ENCODE measurements at regions not wholly inside any gene's neighbourhood (a gene's known extent, or its start where the extent isn't known, plus 50 kb on each side); places are given as distances from the start of the nearest gene placed in this dataset.

GRCh38 chr13:111573801-111574200 is 253.4 kb downstream of the TEX29 start:
- peaks cover 31% of the 10 kb centered on the region for H3K27me3 ChIP-seq (ENCODE audit: low read depth)
- H3K4me3 ChIP-seq, result no peak overlapping the region
- H3K27ac ChIP-seq (replicated peaks), result no peak overlapping the region
- TF ChIP-seq CTCF (IDR thresholded peaks at IDR 0.05; ENCODE audit: borderline replicate concordance), result no peak
- DNase-seq, result no peak
- intact Hi-C loops (cut with micrococcal nuclease), result no loop called here
- H3K9me3 ChIP-seq (replicated peaks), result peaks cover 27% of the 10 kb centered on the region
- H3K36me3 ChIP-seq, result no peaks in the 10 kb centered on the region
- H3K4me1 ChIP-seq, result no peaks in the 10 kb centered on the region

- H3K4me1 ChIP-seq, result no peaks in the 10 kb centered on the region
- no peak overlapping the region for H3K27ac ChIP-seq (replicated peaks)
- intact Hi-C loops (cut with micrococcal nuclease), result no loop called here
- peaks cover 21% of the 10 kb centered on the region for H3K27me3 ChIP-seq (ENCODE audit: low read depth)
- DNase-seq, result no peak
- TF ChIP-seq CTCF (IDR thresholded peaks at IDR 0.05; ENCODE audit: borderline replicate concordance), result no peak
- H3K36me3 ChIP-seq, result no peaks in the 10 kb centered on the region
- no peak overlapping the region for H3K4me3 ChIP-seq
- H3K9me3 ChIP-seq (replicated peaks), result peaks cover 29% of the 10 kb centered on the region
Measured at GRCh38 chr13:111575276-111575675, 254.8 kb downstream of the TEX29 start.

GRCh38 chr13:111575719-111576118 is 255.3 kb downstream of the TEX29 start:
- H3K4me3 ChIP-seq, result no peak overlapping the region
- peaks cover 25% of the 10 kb centered on the region for H3K27me3 ChIP-seq (ENCODE audit: low read depth)
- intact Hi-C loops (cut with micrococcal nuclease), result no loop called here
- no peak for DNase-seq
- no peaks in the 10 kb centered on the region for H3K36me3 ChIP-seq
- no peaks in the 10 kb centered on the region for H3K4me1 ChIP-seq
- H3K9me3 ChIP-seq (replicated peaks), result peaks cover 33% of the 10 kb centered on the region
- H3K27ac ChIP-seq (replicated peaks), result no peak overlapping the region
- TF ChIP-seq CTCF (IDR thresholded peaks at IDR 0.05; ENCODE audit: borderline replicate concordance), result no peak

- H3K4me3 ChIP-seq, result no peak overlapping the region
- intact Hi-C loops (cut with micrococcal nuclease), result no loop called here
- peaks cover 35% of the 10 kb centered on the region for H3K9me3 ChIP-seq (replicated peaks)
- DNase-seq, result no peak
- H3K27ac ChIP-seq (replicated peaks), result no peak overlapping the region
- peaks cover 36% of the 10 kb centered on the region for H3K27me3 ChIP-seq (ENCODE audit: low read depth)
- no peaks in the 10 kb centered on the region for H3K36me3 ChIP-seq
- TF ChIP-seq CTCF (IDR thresholded peaks at IDR 0.05; ENCODE audit: borderline replicate concordance), result no peak
- no peaks in the 10 kb centered on the region for H3K4me1 ChIP-seq
Measured at GRCh38 chr13:111577208-111577828, 256.9 kb downstream of the TEX29 start.

- TF ChIP-seq CTCF (IDR thresholded peaks at IDR 0.05; ENCODE audit: borderline replicate concordance), result no peak
Measured at GRCh38 chr13:111577956-111578605, 257.6 kb downstream of the TEX29 start.

More at GRCh38 chr13:111577956-111578605, 257.6 kb downstream of the TEX29 start:
- DNase-seq, result no peak
- no peaks in the 10 kb centered on the region for H3K36me3 ChIP-seq
- H3K4me1 ChIP-seq, result no peaks in the 10 kb centered on the region
- peaks cover 35% of the 10 kb centered on the region for H3K9me3 ChIP-seq (replicated peaks)
- intact Hi-C loops (cut with micrococcal nuclease), result no loop called here
- peaks cover 40% of the 10 kb centered on the region for H3K27me3 ChIP-seq (ENCODE audit: low read depth)
- no peak overlapping the region for H3K4me3 ChIP-seq
- no peak overlapping the region for H3K27ac ChIP-seq (replicated peaks)
